Inferior parietal cortex (tissue), 1 donor: ENCODE measurements at regions not wholly inside any gene's neighbourhood (a gene's known extent, or its start where the extent isn't known, plus 50 kb on each side); places are given as distances from the start of the nearest gene placed in this dataset.

ENCODE experiments used
- DNase-seq: peaks from one replicate; pipeline ENCODE4 v3.0.0-alpha.2; 2016; ENCODE audit errors: extremely low spot score

- no peak for DNase-seq
Observed at GRCh38 chr1:194548071-194548470, 1361.7 kb upstream of the B3GALT2 start.

- no peak for DNase-seq
Observed at GRCh38 chr1:194544012-194544411, 1357.6 kb upstream of the B3GALT2 start.

- no peak for DNase-seq
Observed at GRCh38 chr1:194538453-194538852, 1352.0 kb upstream of the B3GALT2 start.

GRCh38 chr1:194537521-194537920, 1351.1 kb upstream of the B3GALT2 start:
- no peak for DNase-seq

GRCh38 chr1:194535369-194535768, 1349.0 kb upstream of the B3GALT2 start:
- DNase-seq, result no peak

GRCh38 chr1:194534784-194535183, 1348.4 kb upstream of the B3GALT2 start:
- DNase-seq, result no peak

- no peak for DNase-seq
Observed at GRCh38 chr1:194533641-194534040, 1347.2 kb upstream of the B3GALT2 start.

- DNase-seq, result no peak
Observed at GRCh38 chr1:194517567-194517966, 1331.2 kb upstream of the B3GALT2 start.

- DNase-seq, result no peak
Observed at GRCh38 chr1:194515916-194516315, 1329.5 kb upstream of the B3GALT2 start.

GRCh38 chr1:194512957-194513356, 1326.5 kb upstream of the B3GALT2 start:
- no peak for DNase-seq

- DNase-seq, result no peak
Observed at GRCh38 chr1:194512345-194512744, 1325.9 kb upstream of the B3GALT2 start.

GRCh38 chr1:194503209-194503608, 1316.8 kb upstream of the B3GALT2 start:
- DNase-seq, result no peak

GRCh38 chr1:194495434-194495833, 1309.0 kb upstream of the B3GALT2 start:
- no peak for DNase-seq

GRCh38 chr1:194487172-194487571, 1300.8 kb upstream of the B3GALT2 start:
- no peak for DNase-seq

- no peak for DNase-seq
Observed at GRCh38 chr1:194485432-194485831, 1299.0 kb upstream of the B3GALT2 start.

- DNase-seq, result no peak
Observed at GRCh38 chr1:194478731-194479130, 1292.3 kb upstream of the B3GALT2 start.

- no peak for DNase-seq
Observed at GRCh38 chr1:194477908-194478307, 1291.5 kb upstream of the B3GALT2 start.

- no peak for DNase-seq
Observed at GRCh38 chr1:194476872-194477271, 1290.5 kb upstream of the B3GALT2 start.

GRCh38 chr1:194476351-194476750, 1289.9 kb upstream of the B3GALT2 start:
- no peak for DNase-seq

- no peak for DNase-seq
Observed at GRCh38 chr1:194474701-194475100, 1288.3 kb upstream of the B3GALT2 start.

- DNase-seq, result no peak
Observed at GRCh38 chr1:194473766-194474165, 1287.4 kb upstream of the B3GALT2 start.

GRCh38 chr1:194469282-194469681, 1282.9 kb upstream of the B3GALT2 start:
- no peak for DNase-seq

GRCh38 chr1:194466706-194467105, 1280.3 kb upstream of the B3GALT2 start:
- DNase-seq, result peak; percentile 53

- DNase-seq, result no peak
Observed at GRCh38 chr1:194447636-194448035, 1261.2 kb upstream of the B3GALT2 start.

GRCh38 chr1:194445244-194445643, 1258.8 kb upstream of the B3GALT2 start:
- DNase-seq, result no peak
